ENCODE measurements at regions not wholly inside any gene's neighbourhood (a gene's known extent, or its start where the extent isn't known, plus 50 kb on each side); places are given as distances from the start of the nearest gene placed in this dataset.
"Not testable (repeated sequence)": the region's sequence is repeated elsewhere in the genome, so short reads cannot be mapped to it uniquely, and the experiment has no call there.

DNA sequence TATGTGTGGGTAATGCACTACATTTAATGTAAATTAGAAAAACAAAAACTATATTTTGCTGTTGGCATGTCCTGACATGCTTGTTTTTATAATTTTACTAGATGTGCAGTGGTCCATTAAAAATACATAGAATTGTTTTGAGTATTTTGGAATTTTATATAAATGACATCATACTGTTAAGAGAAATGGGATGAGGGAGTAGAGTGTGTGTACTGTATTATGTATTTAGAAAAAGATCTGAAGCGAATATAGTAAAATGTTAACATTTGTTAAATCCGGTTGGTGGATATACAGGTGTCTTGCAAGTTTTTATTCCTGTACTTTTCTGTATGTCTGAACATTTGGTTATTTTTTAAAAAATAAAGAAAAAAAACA is 288.4 kb upstream of the SATB1 start:
- Histone ChIP-seq H3K4me3 (ENCODE audit: low read depth, low read length) (no peak overlapping the region), H3K27ac (no peak overlapping the region), H3K27me3 (ENCODE audit: insufficient read depth, low read depth, severe bottlenecking) (no peaks in the 10 kb centered on the region), H3K36me3 (no peaks in the 10 kb centered on the region), H3K9me3 (ENCODE audit: severe bottlenecking) (no peaks in the 10 kb centered on the region)
- DNase-seq = no peak
- TF ChIP-seq, protein P1, sequence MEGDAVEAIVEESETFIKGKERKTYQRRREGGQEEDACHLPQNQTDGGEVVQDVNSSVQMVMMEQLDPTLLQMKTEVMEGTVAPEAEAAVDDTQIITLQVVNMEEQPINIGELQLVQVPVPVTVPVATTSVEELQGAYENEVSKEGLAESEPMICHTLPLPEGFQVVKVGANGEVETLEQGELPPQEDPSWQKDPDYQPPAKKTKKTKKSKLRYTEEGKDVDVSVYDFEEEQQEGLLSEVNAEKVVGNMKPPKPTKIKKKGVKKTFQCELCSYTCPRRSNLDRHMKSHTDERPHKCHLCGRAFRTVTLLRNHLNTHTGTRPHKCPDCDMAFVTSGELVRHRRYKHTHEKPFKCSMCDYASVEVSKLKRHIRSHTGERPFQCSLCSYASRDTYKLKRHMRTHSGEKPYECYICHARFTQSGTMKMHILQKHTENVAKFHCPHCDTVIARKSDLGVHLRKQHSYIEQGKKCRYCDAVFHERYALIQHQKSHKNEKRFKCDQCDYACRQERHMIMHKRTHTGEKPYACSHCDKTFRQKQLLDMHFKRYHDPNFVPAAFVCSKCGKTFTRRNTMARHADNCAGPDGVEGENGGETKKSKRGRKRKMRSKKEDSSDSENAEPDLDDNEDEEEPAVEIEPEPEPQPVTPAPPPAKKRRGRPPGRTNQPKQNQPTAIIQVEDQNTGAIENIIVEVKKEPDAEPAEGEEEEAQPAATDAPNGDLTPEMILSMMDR (IDR thresholded peaks at IDR 0.05; ENCODE audit: low read depth, low read length) = no peak

- H3K4me3 ChIP-seq (ENCODE audit: low read depth, low read length) = no peak overlapping the region
- H3K27me3 ChIP-seq (ENCODE audit: insufficient read depth, low read depth, severe bottlenecking) = no peaks in the 10 kb centered on the region
- H3K9me3 ChIP-seq (ENCODE audit: severe bottlenecking) = no peaks in the 10 kb centered on the region
- no peak for DNase-seq
- no peaks in the 10 kb centered on the region for H3K36me3 ChIP-seq
- TF ChIP-seq, protein P1 (IDR thresholded peaks at IDR 0.05; ENCODE audit: low read depth, low read length) = no peak
- no peak overlapping the region for H3K27ac ChIP-seq
Measured at GRCh38 chr3:18712713-18713576, 287.8 kb upstream of the SATB1 start.

- no peaks in the 10 kb centered on the region for H3K27me3 ChIP-seq (ENCODE audit: insufficient read depth, low read depth, severe bottlenecking)
- no peaks in the 10 kb centered on the region for H3K9me3 ChIP-seq (ENCODE audit: severe bottlenecking)
- no peak for DNase-seq
- H3K36me3 ChIP-seq = no peaks in the 10 kb centered on the region
- H3K4me3 ChIP-seq (ENCODE audit: low read depth, low read length) = no peak overlapping the region
- H3K27ac ChIP-seq = no peak overlapping the region
- TF ChIP-seq, protein P1 (IDR thresholded peaks at IDR 0.05; ENCODE audit: low read depth, low read length) = no peak
Measured at GRCh38 chr3:18704326-18704725, 279.2 kb upstream of the SATB1 start.

- Histone ChIP-seq H3K27me3 (ENCODE audit: insufficient read depth, low read depth, severe bottlenecking) (no peaks in the 10 kb centered on the region), H3K4me3 (ENCODE audit: low read depth, low read length) (no peak overlapping the region), H3K27ac (no peak overlapping the region), H3K9me3 (ENCODE audit: severe bottlenecking) (no peaks in the 10 kb centered on the region), H3K36me3 (no peaks in the 10 kb centered on the region)
- TF ChIP-seq, protein P1 (IDR thresholded peaks at IDR 0.05; ENCODE audit: low read depth, low read length) = no peak
- DNase-seq = no peak
Measured at GRCh38 chr3:18703798-18704197, 278.7 kb upstream of the SATB1 start.

DNA sequence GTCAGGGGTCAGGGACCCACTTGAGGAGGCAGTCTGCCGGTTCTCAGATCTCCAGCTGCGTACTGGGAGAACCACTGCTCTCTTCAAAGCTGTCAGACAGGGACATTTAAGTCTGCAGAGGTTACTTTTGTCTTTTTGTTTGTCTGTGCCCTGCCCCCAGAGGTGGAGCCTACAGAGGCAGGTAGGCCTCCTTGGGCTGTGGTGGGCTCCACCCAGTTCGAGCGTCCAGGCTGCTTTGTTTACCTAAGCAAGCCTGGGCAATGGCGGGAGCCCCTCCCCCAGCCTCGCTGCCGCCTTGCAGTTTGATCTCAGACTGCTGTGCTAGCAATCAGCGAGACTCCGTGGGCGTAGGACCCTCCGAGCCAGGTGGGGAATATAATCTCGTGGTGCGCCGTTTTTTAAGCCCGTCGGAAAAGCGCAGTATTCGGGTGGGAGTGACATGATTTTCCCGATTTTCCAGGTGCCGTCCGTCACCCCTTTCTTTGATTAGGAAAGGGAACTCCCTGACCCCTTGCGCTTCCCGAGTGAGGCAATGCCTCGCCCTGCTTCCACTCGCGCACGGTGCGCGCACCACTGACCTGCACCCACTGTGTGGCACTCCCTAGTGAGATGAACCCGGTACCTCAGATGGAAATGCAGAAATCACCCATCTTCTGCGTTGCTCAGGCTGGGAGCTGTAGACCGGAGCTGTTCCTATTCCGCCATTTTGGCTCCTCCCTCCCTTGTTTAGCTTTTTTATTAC is 268.6 kb upstream of the SATB1 start:
- not testable (repeated sequence) for H3K36me3 ChIP-seq; H3K4me3 ChIP-seq (ENCODE audit: low read depth, low read length); DNase-seq; H3K27me3 ChIP-seq (ENCODE audit: insufficient read depth, low read depth, severe bottlenecking); H3K9me3 ChIP-seq (ENCODE audit: severe bottlenecking); H3K27ac ChIP-seq

DNA sequence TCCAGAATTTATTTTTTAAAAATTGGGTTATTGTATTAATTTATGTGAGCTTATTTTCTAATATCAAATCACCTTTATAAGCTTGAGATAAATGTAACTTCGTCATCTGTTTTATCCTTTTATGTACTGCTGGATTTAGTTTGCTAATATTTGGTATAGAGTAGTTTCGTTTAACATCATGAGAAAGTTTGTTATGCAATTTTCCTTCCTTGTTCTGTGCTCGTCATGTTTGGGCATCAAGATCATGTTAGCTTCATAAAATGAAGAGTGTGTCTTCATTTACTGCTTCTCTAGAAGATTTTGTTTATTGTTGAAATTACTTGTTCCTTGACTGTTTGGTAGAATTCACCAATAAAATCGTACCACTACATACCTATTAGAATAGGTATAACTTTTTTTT is 262.1 kb upstream of the SATB1 start:
- H3K27me3 ChIP-seq (ENCODE audit: insufficient read depth, low read depth, severe bottlenecking) = no peaks in the 10 kb centered on the region
- H3K9me3 ChIP-seq (ENCODE audit: severe bottlenecking) = no peaks in the 10 kb centered on the region
- H3K4me3 ChIP-seq (ENCODE audit: low read depth, low read length) = no peak overlapping the region
- no peaks in the 10 kb centered on the region for H3K36me3 ChIP-seq
- DNase-seq = no peak
- no peak overlapping the region for H3K27ac ChIP-seq
- TF ChIP-seq, protein P1 (IDR thresholded peaks at IDR 0.05; ENCODE audit: low read depth, low read length) = no peak

Data from WERI-Rb-1 (cell line).